B cell (primary cell): ENCODE measurements at regions not wholly inside any gene's neighbourhood (a gene's known extent, or its start where the extent isn't known, plus 50 kb on each side); places are given as distances from the start of the nearest gene placed in this dataset.

Source experiments
- ATAC-seq: fragments of 200-7000 bp; cut with Tn5 transposase; one replicate; pipeline ENCODE4 v1.10.0; 2021; ENCODE audit warnings: low read depth, mild to moderate bottlenecking, moderate number of reproducible peaks, moderate library complexity
- CTCF ChIA-PET: fragments of 350-600 bp; sonication (Branson Sonifier 250); formaldehyde crosslinking; loops from one replicate; lab custom pipeline; 2021; ENCODE audit warnings: antibody characterized with exemption, inconsistent platforms; lab: Charles Lee
- POLR2A ChIA-PET: fragments of 350-600 bp; sonication (Branson Sonifier 250); formaldehyde crosslinking; loops from one replicate; lab custom pipeline; 2021; ENCODE audit warnings: antibody characterized with exemption; lab: Charles Lee
- DNase-seq: peaks from one replicate; pipeline ENCODE4 v3.0.0; 2013
- H2AFZ ChIP-seq: 2 replicates; pipeline ENCODE4 v1.6.1; 2012; ENCODE audit warnings: mild to moderate bottlenecking, low read depth, low read length; ENCODE audit not compliant: insufficient read depth, poor library complexity, severe bottlenecking
- H3K27ac ChIP-seq, 2 donors: 1 replicate in 1 of 2; 2 replicates in 1 of 2; pipeline ENCODE4 v1.5.1; 2012 to 2013; ENCODE audit warnings: low read length in 2 of 2, mild to moderate bottlenecking in 2 of 2, moderate library complexity in 1 of 2
- H3K27me3 ChIP-seq, 4 experiments: fragments of 200-600 bp in 1 of 4; sonication (generic) in 1 of 4; replicated peaks in 1 of 4; 1 replicate in 2 of 4; 2 replicates in 2 of 4; pipeline versions ENCODE4 v1.6.1 to v1.7.0; 2013 to 2016; ENCODE audit warnings: low read length in 3 of 4, mild to moderate bottlenecking in 2 of 4, mixed read lengths in 1 of 4, moderate library complexity in 1 of 4; ENCODE audit not compliant: insufficient read depth in 4 of 4, control insufficient read depth in 3 of 4; ENCODE audit errors: control extremely low read depth in 1 of 4
- H3K36me3 ChIP-seq, 2 experiments: replicated peaks in 1 of 2; 1 replicate in 1 of 2; 2 replicates in 1 of 2; pipeline versions ENCODE4 v1.6.1 to v1.7.1; 2013; ENCODE audit warnings: low read length in 1 of 2; ENCODE audit not compliant: insufficient read depth in 2 of 2, control insufficient read depth in 1 of 2; ENCODE audit errors: control extremely low read depth in 1 of 2, extremely low read depth in 1 of 2
- H3K4me1 ChIP-seq, 2 donors: fragments of 200-600 bp in 1 of 2; sonication (generic) in 1 of 2; 1 replicate in 1 of 2; 2 replicates in 1 of 2; pipeline versions ENCODE4 v1.5.1 to v1.6.1; 2013 to 2017; ENCODE audit warnings: low read length in 2 of 2; ENCODE audit not compliant: control insufficient read depth in 2 of 2, insufficient read depth in 2 of 2
- H3K4me2 ChIP-seq: replicated peaks from 2 replicates; pipeline ENCODE3; 2012; ENCODE audit warnings: mild to moderate bottlenecking, low read depth, low read length; ENCODE audit not compliant: poor library complexity, severe bottlenecking
- H3K4me3 ChIP-seq, 5 experiments: fragments of 200-600 bp in 1 of 5; sonication (generic) in 1 of 5; 1 replicate in 3 of 5; 2 replicates in 2 of 5; pipeline versions ENCODE4 v1.5.1 to v1.7.0; 2011 to 2016; ENCODE audit warnings: low read length in 4 of 5, mild to moderate bottlenecking in 4 of 5, low read depth in 2 of 5, control low read depth in 1 of 5, moderate library complexity in 1 of 5; ENCODE audit not compliant: insufficient read depth in 1 of 5; ENCODE audit errors: control extremely low read depth in 1 of 5, extremely low read depth in 1 of 5
- H3K79me2 ChIP-seq: fragments of 200-600 bp; sonication (generic); one replicate; pipeline ENCODE4 v1.6.0; 2016; ENCODE audit warnings: low read length; ENCODE audit not compliant: control insufficient read depth, insufficient read depth
- H3K9ac ChIP-seq: fragments of 200-600 bp; sonication (generic); 2 replicates; pipeline ENCODE4 v1.6.1; 2017; ENCODE audit warnings: mild to moderate bottlenecking, low read length, moderate library complexity
- H3K9me3 ChIP-seq, 3 donors: one replicate each; pipeline versions ENCODE4 v1.6.1 to v1.7.1; 2013; ENCODE audit warnings: low read length in 2 of 3; ENCODE audit not compliant: control insufficient read depth in 2 of 3, insufficient read depth in 1 of 3; ENCODE audit errors: control extremely low read depth in 1 of 3
- H4K20me1 ChIP-seq: 2 replicates; pipeline ENCODE4 v1.6.0; 2012; ENCODE audit warnings: mild to moderate bottlenecking, low read length; ENCODE audit not compliant: insufficient read depth, control insufficient read depth, poor library complexity, severe bottlenecking
- H3K27ac Mint-ChIP-seq: one replicate; pipeline ENCODE4 v1.8.0; 2021; ENCODE audit warnings: mixed read lengths
- H3K27me3 Mint-ChIP-seq: one replicate; pipeline ENCODE4 v1.8.0; 2021; ENCODE audit warnings: mixed read lengths
- H3K4me1 Mint-ChIP-seq: one replicate; pipeline ENCODE4 v1.8.0; 2021; ENCODE audit warnings: mixed read lengths
- H3K4me3 Mint-ChIP-seq: one replicate; pipeline ENCODE4 v1.8.0; 2021; ENCODE audit warnings: mixed read lengths
- H3K9me3 Mint-ChIP-seq: one replicate; pipeline ENCODE4 v1.8.0; 2022; ENCODE audit warnings: mixed read lengths; ENCODE audit not compliant: insufficient read depth
- EZH2 ChIP-seq: IDR thresholded peaks from 2 replicates; pipeline ENCODE4 v1.6.1; 2012; ENCODE audit warnings: borderline replicate concordance, low read depth, mild to moderate bottlenecking, moderate library complexity, low read length; ENCODE audit not compliant: insufficient read depth, poor library complexity, severe bottlenecking
- WGBS: methylation state at CpG from one replicate; pipeline ENCODE4 v1.1.5; 2013; ENCODE audit warnings: missing lambda C conversion rate; ENCODE audit not compliant: insufficient coverage; 5-methylcytosine and 5-hydroxymethylcytosine counted together
- intact Hi-C: fragments of 100-400 bp; cut with micrococcal nuclease; formaldehyde crosslinking; loops from one replicate; pipeline ENCODE4 v1.10.0; 2022
- TF ChIP-seq, protein P1 (sequence below): fragments of 200-600 bp; IDR thresholded peaks from one replicate; pipeline ENCODE4 v1.8.0; 2022; ENCODE audit warnings: antibody characterized with exemption, mild to moderate bottlenecking

DNA sequence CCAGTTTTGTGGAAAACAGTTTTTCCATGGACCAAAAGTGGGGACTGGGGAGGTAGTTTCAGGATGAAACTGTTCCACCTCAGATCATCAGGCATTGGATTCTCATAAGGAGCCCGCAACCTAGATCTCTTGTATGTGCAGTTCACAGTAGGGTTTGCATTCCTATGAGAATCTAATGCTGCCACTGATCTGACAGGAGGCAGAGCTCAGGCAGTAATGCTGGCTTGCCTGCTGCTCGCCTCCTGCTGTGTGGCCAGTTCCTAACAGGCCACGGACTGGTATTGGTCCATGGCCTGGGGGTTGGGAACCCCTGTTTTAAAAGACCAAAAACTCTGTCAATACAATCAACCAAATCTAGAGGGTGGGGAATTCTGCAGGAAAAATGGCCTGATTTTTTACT lies 100.0 kb upstream of the EOLA2 start:
- no CpG with 5 or more reads among the region's 3 CpGs for WGBS
- ChIA-PET POLR2A (no interaction called here), CTCF (no interaction called here)
- Mint-ChIP-seq H3K27me3 (no peaks in the 10 kb centered on the region), H3K9me3 (peaks cover 11% of the 10 kb centered on the region), H3K4me1 (no peaks in the 10 kb centered on the region), H3K27ac (no peak overlapping the region), H3K4me3 (no peak overlapping the region)
- ATAC-seq (no peak), DNase-seq (no peak)
- Histone ChIP-seq H3K9ac (no peak overlapping the region), H3K27me3 (no peaks in the 10 kb centered on the region), H3K27ac (no peak overlapping the region), H3K4me1 (no peaks in the 10 kb centered on the region), H3K9me3 (peaks cover 0 to 3% (median 0%) of the 10 kb centered on the region in 3 donors), H3K4me2 (no peak overlapping the region), H3K36me3 (no peaks in the 10 kb centered on the region), H3K4me3 (no peak overlapping the region), H4K20me1 (no peaks in the 10 kb centered on the region), H3K79me2 (no peaks in the 10 kb centered on the region), H2AFZ (no peak overlapping the region)
- intact Hi-C loops: no loop called here
- TF ChIP-seq, protein P1, sequence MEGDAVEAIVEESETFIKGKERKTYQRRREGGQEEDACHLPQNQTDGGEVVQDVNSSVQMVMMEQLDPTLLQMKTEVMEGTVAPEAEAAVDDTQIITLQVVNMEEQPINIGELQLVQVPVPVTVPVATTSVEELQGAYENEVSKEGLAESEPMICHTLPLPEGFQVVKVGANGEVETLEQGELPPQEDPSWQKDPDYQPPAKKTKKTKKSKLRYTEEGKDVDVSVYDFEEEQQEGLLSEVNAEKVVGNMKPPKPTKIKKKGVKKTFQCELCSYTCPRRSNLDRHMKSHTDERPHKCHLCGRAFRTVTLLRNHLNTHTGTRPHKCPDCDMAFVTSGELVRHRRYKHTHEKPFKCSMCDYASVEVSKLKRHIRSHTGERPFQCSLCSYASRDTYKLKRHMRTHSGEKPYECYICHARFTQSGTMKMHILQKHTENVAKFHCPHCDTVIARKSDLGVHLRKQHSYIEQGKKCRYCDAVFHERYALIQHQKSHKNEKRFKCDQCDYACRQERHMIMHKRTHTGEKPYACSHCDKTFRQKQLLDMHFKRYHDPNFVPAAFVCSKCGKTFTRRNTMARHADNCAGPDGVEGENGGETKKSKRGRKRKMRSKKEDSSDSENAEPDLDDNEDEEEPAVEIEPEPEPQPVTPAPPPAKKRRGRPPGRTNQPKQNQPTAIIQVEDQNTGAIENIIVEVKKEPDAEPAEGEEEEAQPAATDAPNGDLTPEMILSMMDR: no peak
- no peak for TF ChIP-seq EZH2

DNA sequence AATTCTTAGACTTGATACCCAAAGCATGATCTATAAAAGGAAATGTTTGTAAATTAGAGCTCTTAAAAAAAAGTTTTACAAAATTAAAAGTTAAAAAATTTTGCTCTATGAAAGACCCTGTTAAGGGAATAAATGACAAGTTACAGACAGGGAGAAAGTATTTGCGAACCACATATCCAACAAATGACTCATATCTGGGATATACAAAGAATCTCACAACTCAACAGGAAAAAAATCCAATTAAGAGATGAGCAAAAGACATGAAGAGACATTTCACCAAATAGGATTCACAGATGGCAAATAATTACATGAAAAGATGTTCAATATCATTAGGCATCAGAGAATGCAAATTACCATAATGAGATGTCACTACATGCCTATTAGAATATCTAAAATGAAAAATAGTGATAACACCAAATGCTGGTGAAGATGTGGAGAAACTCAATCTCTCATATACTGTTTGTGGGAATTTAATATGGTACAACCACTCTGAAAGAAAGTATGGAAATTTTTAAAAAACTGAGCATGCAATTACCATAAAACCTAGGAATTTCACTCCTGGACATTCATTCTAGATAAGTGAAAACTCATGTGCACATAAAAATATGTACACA lies 100.8 kb upstream of the EOLA2 start:
- DNase-seq: no peak
- H3K27ac Mint-ChIP-seq: no peak overlapping the region
- TF ChIP-seq, protein P1: no peak
- no peak for TF ChIP-seq EZH2

More for the DNA sequence above, 100.8 kb upstream of the EOLA2 start:
- intact Hi-C loops: no loop called here
- H2AFZ ChIP-seq: no peak overlapping the region
- no peaks in the 10 kb centered on the region for H3K79me2 ChIP-seq
- no peak overlapping the region for H3K4me2 ChIP-seq
- WGBS: no CpG with 5 or more reads among the region's 1 CpG
- Mint-ChIP-seq H3K9me3 (peaks cover 11% of the 10 kb centered on the region), H3K4me3 (no peak overlapping the region), H3K27me3 (no peaks in the 10 kb centered on the region), H3K4me1 (no peaks in the 10 kb centered on the region)
- no peak overlapping the region for H3K4me3 ChIP-seq
- no peaks in the 10 kb centered on the region for H3K36me3 ChIP-seq
- POLR2A ChIA-PET: no interaction called here
- H3K9ac ChIP-seq: no peak overlapping the region
- H3K4me1 ChIP-seq: no peaks in the 10 kb centered on the region
- CTCF ChIA-PET: no interaction called here
- no peaks in the 10 kb centered on the region for H4K20me1 ChIP-seq
- H3K27me3 ChIP-seq: no peaks in the 10 kb centered on the region
- peaks cover 0 to 3% (median 0%) of the 10 kb centered on the region in 3 donors for H3K9me3 ChIP-seq
- H3K27ac ChIP-seq: no peak overlapping the region
- ATAC-seq: no peak
